ENCODE measurements at regions not wholly inside any gene's neighbourhood (a gene's known extent, or its start where the extent isn't known, plus 50 kb on each side); places are given as distances from the start of the nearest gene placed in this dataset.

DNA sequence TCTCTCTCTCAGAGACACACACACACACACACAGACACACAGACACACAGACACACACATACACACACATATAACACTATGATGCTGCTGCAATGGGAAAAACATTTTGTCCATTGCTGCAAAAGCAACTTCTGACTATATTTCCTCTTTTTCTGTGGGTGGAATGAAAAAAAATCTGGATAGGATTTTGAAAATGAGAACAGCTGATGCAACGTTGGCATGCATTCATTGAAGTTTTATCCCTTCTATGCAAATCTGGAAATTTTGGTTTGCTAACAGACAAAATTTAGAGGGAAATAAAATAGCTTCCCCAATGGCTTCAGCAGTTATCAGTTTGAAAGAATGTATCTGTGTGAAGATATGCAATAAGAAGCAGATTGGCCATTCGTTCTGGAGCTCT lies 763.4 kb upstream of the GRM7 start:
- no peak for DNase-seq (ENCODE audit: low spot score)

DNA sequence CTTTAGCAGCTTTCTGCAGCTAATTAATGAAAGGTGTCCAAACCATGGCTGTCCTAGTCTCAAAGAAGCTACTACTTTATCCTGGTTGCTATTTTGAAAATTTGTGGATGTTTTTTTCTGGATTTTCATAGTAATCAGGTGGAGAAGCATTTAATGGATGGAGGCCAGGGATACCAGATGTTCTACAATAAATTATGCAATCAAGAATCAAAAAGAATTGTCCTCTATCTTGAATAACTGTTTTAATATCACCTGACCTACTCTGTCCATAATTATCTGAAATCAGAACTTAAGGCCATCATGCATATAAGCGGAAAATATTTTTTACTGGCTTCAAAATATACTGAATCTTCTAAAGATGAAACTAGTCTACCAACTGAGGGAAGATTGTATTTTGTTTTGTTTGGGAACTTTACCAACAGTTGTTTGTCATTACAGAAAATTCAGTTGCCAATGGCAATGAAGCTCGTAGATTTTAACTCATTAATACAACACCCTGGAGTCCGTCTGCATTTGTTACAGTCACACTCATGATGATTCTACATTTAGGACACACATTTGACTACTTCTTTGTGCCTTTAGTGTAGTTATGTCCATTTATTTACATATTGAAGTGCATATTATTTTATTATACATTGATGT lies 762.3 kb upstream of the GRM7 start:
- no peak for DNase-seq (ENCODE audit: low spot score)

DNA sequence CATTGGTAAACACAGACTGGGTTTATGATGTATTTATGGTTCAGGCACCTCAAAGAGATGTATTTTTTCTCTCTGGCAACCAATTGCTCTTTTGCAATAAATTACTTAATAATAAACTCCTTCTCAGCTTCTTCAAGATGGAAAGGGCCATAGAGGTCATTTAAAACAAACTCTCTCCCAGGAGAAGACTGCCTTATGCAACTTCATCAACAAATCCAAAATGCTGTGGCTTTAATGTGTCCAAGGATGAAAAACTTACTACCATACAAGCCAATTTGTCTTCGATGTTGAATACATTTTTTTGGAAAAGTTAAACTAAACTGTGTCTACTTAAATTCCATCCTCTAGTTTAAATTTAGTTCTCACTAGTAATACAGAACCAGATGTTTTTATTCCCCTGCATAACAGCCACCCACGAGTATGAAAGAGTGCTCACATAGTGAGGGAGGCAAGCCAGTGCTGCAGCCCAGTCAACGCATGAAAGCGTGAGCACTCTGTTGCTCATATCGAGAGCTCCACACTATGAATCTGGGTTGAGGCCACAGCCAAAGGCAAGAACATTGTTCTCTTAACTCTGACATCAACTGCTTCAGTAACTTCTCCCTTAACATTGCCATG lies 761.3 kb upstream of the GRM7 start:
- no peak for DNase-seq (ENCODE audit: low spot score)

DNA sequence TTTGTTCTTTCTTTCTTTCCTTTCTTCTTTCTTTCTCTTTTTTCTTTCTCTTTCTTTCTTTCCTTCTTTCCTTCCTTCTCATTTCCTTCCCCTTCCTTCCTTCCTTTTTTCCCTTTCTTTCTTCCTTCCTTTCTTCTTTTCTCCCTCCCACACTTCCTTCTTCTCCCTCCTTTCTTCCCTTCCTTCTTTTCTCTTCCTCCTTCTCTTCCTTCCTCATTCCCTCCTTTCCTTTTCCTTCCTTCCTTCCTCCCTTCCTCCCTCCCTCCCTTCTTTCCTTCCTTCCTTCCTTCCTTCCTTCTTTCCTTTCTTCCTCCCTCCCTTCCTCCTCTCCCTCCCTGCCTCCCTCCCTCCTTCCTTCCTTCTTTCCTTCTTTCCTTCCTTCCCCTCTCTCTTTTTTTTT lies 755.7 kb upstream of the GRM7 start:
- DNase-seq (ENCODE audit: low spot score), result no peak

DNA sequence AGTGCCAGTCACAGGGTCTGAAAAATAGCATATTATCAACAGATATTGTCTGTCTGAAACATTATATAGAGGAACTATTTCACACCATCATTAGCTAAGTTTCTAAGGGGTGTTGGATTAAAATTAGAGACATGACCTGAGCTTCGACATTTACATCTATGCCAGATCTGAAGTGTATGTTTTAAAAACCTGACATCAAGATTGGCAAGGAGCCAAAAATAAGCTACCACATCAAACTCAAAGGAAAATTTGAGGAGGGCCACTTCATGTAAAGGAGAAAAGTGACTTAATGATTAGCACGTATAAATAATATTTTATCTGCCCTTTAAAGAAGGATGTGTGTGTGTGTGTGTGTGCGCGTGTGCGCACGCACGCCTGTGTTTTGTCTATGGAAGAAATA lies 752.0 kb upstream of the GRM7 start:
- no peak for DNase-seq (ENCODE audit: low spot score)

DNA sequence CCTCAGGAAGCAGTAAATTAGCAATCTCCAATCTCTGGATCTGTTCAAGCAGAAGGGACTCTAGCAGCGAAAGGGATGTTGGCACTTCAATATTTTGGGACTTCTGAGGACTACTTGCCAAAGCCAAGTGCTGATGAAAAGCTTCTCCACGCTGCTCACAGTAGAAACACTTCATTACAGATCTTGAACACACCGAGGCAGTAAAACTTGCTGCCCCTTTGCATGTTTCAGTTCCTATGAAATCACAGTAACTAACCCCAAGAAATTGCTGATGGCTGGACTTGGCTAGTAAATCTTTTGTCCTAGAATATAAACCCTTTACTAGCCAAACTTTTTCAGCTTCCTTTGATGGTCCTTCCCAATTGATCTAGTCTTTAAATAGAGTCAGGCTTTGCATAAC lies 750.5 kb upstream of the GRM7 start:
- no peak for DNase-seq (ENCODE audit: low spot score)

DNA sequence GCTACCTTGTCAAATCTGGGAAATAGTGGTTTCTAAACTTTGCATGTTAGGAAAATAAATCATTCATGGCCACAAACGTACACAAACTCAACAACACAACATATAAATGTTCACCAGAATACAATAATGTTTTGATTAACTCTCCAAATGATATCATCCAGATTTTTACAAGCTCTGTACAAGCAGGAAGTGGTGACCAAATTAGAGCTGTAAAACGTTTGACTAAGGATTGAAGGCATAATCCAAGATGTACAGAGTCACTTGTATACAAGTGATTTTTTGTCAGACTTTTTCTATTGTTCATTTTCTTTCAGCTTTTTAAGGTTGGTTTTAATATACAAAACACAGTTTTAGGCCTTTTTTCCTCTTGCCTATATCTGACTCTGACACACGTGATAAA lies 748.4 kb upstream of the GRM7 start:
- DNase-seq (ENCODE audit: low spot score), result no peak

DNA sequence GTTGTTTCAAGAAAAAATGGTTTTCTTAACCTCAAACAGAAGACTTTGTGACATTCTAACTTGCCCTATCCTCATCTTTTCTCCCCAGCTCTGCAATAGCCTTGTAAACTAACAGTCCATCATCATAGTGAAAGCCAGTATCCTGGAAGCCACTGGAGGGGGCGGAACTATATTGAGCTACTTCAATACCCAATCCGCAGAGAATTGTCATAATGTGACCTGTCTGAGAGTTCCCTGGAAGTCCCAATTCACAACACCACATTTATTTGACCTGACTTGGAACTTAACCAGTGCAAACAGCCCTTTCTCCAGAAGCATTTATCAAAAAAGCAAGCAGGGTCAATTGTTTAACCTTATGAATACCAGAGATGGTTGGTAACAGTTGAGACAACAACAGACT lies 747.6 kb upstream of the GRM7 start:
- no peak for DNase-seq (ENCODE audit: low spot score)

DNA sequence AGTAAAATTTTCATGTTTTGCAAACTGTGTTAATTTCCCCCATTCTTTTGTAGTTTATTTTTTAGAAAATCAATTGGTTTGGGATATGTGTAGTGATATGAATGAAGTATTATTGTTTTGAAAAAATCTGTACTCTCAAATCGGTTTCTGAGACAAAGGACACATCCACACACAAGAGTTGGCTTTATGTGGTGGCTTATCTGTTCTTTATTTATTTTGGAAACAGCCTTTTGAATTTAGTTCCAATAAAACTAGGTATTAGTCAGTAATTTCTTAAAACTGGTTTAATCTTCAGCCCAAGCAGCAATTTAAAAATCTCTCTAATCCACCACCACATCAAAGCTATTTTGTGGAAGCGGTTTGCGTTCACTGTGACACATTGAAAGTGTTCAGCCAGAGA lies 741.5 kb upstream of the GRM7 start:
- no peak for DNase-seq (ENCODE audit: low spot score)

DNA sequence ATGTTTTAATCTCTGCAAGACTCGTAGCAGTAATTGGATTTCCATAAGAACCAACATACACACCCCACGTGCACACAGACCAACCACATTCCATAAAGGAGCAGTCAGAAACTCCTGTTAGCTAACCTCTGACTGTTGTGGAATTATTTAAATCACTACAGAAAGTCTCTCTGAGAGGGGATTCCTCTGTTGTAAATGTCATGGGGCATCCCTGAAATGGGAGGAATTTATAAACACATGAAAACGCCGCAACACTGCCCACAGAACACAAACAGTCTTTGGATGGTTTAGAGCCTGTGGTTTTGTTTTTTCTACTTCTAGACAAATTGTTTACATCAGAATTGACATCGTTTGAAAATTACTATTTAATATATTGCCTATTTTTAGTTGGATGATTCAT lies 740.1 kb upstream of the GRM7 start:
- DNase-seq (ENCODE audit: low spot score), result no peak

DNA sequence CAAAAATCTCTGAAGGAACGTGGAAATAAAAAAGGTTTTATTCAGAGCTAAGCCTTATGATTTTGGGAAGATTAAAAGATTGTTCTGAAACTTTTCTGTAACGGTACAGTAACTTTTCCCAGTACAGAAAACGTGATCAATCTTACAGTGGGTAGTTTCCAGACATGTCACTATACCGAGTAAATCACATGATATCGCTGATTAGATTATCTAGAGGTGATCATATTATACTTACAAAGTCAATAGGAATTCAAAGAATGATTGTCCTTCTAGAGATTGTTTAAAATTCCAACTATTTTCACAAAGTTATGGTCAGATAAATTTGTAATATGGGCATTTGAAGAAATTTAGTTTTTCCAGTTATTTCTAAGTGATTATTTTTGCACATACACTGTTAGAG lies 736.0 kb upstream of the GRM7 start:
- no peak for DNase-seq (ENCODE audit: low spot score)

DNA sequence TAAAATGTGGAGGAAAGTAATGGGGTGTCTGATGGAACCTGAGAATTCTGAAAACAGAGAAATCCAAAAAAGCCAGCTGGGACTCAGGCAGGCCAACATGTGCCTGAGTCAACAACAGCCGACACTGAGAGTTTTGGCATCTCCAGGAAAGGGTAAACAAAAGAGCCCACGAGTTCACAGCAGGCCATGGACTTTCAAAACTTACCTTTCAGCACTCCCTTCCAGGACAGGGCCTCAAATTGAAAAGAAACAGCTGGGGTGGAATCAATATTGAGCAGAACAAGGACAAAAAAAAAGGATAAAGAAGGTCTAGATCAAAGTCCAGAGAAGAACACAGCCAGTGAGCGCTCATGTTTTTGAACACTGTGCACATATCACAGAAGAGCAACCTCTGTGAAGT lies 735.4 kb upstream of the GRM7 start:
- no peak for DNase-seq (ENCODE audit: low spot score)

DNA sequence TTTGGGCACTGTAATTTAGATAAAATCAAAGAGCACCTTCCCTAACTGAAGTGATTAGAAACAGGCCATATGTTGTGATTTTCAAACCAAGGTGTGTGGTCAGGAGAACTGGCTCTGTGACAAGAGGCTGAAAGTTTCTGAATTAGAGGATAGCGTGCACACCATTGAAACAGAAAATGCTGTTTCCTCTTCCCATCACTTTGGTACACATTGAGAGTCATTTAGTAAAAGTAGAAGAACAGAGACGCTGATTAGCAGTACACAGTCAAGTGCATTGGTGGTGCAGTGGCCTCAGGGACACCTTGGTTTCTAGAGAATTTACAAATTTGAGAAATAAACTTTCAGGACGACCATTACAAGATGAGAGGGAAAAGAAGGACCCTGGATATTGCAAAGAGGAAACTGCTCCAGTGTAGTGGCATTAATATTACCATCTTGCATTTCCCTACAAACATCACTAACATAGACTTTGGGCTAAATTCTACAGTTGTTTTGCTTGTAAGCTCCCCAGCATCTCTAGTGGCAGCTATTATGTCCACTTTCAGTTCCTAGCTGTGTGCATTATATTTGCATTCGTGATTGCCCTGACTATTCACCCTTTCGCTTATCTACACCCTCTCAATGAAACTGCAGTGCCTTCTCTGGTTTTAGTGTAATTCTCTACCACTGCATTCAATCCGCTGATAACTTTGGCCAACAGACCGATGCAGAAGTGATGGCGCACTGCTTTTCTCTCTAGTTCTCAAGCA lies 728.1 kb upstream of the GRM7 start:
- DNase-seq (ENCODE audit: low spot score), result no peak

DNA sequence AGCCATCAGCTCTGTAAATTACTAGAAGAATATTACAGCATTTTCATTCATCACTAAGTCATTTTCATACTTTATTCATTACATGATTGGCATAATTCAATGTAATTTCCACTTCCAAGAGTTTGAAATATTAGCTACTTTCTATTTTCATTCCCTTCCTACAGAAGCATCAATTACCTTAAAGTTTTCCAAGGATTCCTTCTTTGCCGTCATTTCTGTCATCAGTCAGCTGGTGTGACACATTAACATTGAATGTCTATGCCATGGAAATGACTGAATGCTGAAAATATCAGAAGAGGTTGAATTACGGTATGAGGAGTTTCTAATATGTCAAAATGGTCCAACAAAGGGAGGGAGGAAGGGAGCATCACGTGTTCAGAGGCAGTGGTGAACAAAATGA lies 718.2 kb upstream of the GRM7 start:
- DNase-seq (ENCODE audit: low spot score), result no peak

DNA sequence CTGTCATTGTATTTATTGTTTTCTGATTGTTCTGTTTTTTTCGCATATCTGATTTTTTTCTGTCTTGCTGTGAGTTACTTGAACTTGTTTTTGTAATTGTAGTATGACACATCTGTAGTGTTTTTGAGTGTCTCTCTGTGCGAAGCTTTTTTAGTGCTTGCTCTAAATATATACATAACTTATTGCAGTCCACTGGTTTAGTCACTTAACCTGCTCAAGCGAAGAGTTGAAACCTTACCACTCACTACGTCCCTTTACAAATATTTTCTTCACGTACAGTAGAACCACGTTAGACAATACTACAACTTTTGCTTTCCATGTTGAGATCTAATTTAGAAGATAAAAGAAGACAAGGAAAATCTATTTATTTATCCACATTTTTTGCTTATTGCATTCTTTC lies 713.0 kb upstream of the GRM7 start:
- DNase-seq (ENCODE audit: low spot score), result no peak

DNA sequence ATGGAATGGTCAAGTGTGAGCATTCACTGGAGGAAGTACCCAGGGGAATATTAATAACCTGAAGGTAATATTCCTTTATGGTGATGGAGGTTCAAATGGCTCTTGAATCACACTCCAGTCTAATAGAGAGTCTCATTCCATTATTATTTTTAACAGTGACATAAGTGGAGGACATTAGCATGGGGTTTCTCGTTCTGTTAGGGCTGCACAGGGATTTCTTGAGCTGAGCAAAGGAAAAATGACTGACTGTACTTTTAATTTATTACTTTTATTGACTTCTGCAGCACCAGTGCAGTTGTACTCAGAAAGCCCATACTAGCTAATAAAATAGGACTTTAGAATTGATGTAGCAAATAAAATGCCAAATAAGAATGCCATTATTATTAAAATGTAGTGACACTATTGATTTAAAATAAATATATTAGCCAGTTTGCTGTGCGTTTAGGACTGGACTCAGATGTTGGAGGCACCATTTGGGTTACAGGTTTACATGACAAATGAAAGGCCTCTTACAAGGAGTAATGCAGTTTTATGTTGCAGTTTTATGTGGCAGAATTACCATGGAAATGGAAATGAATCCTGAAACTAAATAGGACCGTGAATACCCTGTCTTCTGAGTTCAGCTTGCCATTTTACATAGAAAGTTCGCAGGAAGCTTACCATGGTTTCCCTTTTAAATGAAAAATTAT lies 705.1 kb upstream of the GRM7 start:
- DNase-seq (ENCODE audit: low spot score), result no peak

DNA sequence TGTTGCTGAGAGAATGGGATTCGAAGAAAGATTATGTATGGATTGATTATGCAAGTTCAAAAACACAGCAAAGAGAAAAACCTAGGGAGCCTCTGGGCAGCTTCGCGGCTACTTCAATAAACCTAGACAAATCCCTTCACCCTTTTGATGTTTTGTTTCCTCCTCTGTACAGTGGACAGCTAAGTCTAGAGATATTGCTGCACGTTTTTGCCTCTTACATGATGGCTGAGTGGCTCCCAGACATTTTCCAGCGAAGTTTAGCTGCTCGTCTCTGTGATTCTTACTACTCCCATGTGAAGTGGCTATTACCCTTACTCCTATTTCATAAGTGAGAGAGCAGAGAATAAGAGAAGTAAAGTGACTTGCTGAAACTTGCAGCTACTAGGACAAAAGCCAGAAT lies 695.0 kb upstream of the GRM7 start:
- no peak for DNase-seq (ENCODE audit: low spot score)

DNA sequence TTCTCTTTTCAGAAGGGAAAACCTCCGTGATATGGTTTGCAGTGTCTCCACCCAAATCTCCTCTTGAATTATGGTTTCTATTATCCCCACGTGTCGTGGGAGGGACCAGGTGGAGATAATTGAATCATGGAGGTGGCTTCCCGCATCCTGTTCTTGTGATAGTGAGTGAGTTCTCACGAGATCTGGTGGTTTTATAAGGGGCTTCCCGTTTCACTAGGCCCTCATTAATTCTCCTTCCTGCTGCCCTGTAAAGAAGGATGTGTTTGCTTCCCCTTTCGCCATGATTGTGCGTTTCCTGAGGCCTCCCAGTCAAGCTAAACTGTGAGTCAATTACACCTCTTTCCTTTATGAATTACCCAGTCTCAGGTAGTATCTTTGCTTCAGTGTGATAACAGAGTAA lies 692.7 kb upstream of the GRM7 start:
- DNase-seq (ENCODE audit: low spot score), result no peak

DNA sequence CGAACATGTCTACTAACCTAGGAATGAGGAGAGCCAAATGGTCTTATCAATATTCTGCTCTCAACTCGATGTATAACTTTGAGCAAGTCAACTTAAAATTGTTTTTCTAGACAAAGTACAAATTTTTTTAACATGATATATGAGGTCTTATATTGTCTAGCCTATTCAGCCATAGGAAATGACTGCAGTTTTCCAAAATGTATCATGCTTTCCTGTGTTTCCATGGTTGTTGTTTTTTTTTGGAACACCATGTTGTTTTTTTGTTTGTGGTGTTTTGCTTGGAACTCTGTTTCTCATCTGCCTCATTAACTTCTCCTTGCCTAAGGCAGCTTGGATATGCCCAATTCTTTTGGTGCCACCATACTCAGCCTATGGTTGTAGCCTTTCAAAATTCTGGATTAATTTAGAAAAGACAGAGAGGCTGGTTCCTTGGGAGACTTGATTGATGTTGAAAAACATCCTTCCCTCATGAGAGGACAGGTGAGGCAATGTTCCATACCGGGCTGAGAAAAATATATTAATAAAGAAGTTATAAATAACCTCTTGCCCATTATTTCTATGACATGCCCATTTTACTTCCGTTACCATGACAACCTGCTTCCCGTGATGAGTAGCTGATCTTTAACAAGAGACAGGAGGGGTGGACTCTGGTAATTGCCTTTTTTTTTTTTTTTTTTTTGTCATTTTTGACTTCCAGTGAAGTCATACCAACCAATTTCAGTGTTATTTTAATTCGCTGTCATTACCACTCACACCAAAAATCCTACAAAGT lies 687.9 kb upstream of the GRM7 start:
- DNase-seq (ENCODE audit: low spot score), result no peak

DNA sequence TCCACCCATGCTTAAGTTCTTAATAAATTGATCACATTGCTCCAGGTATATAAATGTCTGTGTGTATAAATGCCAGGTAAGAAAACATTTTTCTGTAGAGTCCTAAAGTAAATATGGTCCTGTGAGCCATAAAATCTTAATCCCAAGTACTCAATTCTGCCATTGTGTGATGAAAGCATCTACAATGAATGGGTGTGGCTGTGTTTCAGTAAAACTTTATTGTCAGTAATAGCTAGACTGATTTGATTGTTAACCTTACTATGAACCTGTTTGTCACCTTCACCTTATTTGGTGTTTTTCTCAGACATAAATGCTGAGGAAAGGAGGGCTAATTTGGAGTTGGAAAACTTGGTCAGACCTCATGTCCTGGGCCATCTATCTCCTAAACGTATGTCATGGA lies 683.5 kb upstream of the GRM7 start:
- no peak for DNase-seq (ENCODE audit: low spot score)

DNA sequence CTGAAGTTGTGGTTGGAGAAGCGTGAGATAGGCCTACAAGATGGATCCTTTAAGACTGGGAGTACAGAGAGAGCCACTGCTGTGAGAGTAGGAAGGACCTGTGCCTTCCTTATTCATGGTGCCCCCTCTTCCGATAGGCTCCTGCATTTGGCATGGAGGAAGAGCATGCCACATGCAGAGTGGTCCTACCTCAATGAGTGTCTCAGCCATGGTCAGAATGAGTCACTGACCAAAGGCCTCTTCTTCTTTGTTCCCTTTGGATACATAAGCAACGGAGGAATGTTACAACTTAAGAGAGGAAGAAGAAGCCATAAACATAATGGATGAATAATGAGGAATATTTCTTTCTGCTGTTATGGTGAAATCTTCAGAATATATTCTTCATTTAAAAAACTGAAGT lies 681.2 kb upstream of the GRM7 start:
- DNase-seq (ENCODE audit: low spot score), result no peak

DNA sequence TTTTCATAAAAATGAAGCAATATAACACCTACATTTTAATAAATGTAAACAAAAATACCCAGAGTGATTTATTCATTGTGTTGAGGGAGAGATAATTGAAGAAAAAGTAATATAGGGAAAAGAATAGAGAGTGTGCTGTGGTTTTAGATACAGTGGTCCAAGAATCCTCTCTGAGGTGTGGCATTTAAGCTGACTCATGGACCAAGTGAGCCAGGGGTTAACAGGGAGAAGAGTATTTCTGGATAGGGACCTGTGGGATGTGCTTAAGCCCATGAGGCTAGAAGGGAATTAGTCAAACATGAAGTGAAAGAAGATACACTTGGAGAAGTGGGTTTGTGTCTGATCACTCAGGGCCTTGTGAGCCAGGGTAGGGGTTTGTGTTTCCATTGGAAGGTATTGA lies 680.7 kb upstream of the GRM7 start:
- DNase-seq (ENCODE audit: low spot score), result no peak

Data from germinal center (tissue), 1 donor.